ENCODE measurements at regions not wholly inside any gene's neighbourhood (a gene's known extent, or its start where the extent isn't known, plus 50 kb on each side); places are given as distances from the start of the nearest gene placed in this dataset.

GRCh38 chr15:53225781-53226180 lies 435.6 kb upstream of the ONECUT1 start:
- Mint-ChIP-seq H3K36me3 (ENCODE audit: low read depth) (no peaks in the 10 kb centered on the region), H3K4me1 (ENCODE audit: low read depth) (no peaks in the 10 kb centered on the region), H3K27ac (ENCODE audit: unreplicated experiment) (no peak overlapping the region), H3K4me3 (ENCODE audit: unreplicated experiment) (no peak overlapping the region), H3K27me3 (ENCODE audit: low read depth) (peaks cover 1% of the 10 kb centered on the region), H3K9me3 (ENCODE audit: low read depth) (no peaks in the 10 kb centered on the region)
- DNase-seq (ENCODE audit: low spot score): no peak
- TF ChIP-seq, protein P1, sequence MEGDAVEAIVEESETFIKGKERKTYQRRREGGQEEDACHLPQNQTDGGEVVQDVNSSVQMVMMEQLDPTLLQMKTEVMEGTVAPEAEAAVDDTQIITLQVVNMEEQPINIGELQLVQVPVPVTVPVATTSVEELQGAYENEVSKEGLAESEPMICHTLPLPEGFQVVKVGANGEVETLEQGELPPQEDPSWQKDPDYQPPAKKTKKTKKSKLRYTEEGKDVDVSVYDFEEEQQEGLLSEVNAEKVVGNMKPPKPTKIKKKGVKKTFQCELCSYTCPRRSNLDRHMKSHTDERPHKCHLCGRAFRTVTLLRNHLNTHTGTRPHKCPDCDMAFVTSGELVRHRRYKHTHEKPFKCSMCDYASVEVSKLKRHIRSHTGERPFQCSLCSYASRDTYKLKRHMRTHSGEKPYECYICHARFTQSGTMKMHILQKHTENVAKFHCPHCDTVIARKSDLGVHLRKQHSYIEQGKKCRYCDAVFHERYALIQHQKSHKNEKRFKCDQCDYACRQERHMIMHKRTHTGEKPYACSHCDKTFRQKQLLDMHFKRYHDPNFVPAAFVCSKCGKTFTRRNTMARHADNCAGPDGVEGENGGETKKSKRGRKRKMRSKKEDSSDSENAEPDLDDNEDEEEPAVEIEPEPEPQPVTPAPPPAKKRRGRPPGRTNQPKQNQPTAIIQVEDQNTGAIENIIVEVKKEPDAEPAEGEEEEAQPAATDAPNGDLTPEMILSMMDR (IDR thresholded peaks at IDR 0.05): no peak

- Mint-ChIP-seq H3K27ac (ENCODE audit: unreplicated experiment) (no peak overlapping the region), H3K9me3 (ENCODE audit: low read depth) (no peaks in the 10 kb centered on the region), H3K27me3 (ENCODE audit: low read depth) (peaks cover 1% of the 10 kb centered on the region), H3K4me1 (ENCODE audit: low read depth) (no peaks in the 10 kb centered on the region), H3K36me3 (ENCODE audit: low read depth) (no peaks in the 10 kb centered on the region), H3K4me3 (ENCODE audit: unreplicated experiment) (no peak overlapping the region)
- no peak for DNase-seq (ENCODE audit: low spot score)
- TF ChIP-seq, protein P1 (IDR thresholded peaks at IDR 0.05): no peak
These were observed 434.2 kb upstream of the ONECUT1 start for GRCh38 chr15:53224371-53224770.

GRCh38 chr15:53223815-53224214 lies 433.7 kb upstream of the ONECUT1 start:
- no peak overlapping the region for H3K27ac Mint-ChIP-seq (ENCODE audit: unreplicated experiment)
- no peaks in the 10 kb centered on the region for H3K36me3 Mint-ChIP-seq (ENCODE audit: low read depth)
- H3K27me3 Mint-ChIP-seq (ENCODE audit: low read depth): peaks cover 1% of the 10 kb centered on the region
- DNase-seq (ENCODE audit: low spot score): no peak
- TF ChIP-seq, protein P1 (IDR thresholded peaks at IDR 0.05): no peak
- no peaks in the 10 kb centered on the region for H3K4me1 Mint-ChIP-seq (ENCODE audit: low read depth)
- H3K4me3 Mint-ChIP-seq (ENCODE audit: unreplicated experiment): no peak overlapping the region
- H3K9me3 Mint-ChIP-seq (ENCODE audit: low read depth): no peaks in the 10 kb centered on the region

DNA sequence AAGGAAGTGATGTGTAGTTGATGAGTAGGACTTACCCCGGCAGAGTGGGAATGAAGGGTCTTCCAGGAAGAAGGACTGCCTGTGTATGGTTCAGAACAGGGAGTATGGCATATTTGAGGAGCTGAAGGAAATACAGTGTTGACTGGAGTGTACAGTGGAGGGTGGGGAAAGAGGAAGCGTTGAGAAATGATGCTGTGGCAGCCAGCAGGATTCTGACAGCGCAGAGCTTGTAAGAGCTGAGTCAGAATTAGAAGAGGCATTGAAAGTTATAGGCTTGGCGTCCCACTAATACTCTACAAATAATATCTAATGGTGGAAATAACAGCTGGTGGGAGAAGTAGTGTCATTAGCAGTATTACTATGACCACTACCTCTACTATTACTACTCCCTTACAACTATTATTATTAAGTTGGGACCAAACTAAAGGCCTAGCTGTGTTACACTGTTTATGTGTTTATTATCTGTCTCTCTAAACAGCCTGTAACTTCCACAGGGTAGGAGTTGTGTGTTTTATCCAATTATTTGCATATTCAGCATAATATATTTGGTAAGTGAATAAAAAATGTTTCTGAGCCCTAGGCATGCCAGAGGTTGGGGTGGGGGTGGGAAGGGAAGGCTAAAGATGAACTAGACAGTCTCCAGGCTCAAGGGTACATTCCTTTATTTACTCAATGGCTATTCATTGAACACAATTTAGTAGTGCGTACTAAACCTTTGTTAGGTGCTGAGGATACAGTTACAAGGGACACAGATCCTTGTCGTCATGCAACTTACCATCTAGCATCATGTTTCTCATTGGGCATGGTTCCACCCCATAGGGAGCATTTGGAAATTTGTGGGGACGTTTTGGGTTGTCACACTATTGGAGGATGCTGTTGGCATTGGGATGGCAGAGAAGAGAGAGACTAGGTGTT lies 428.8 kb upstream of the ONECUT1 start:
- no peak for DNase-seq (ENCODE audit: low spot score)
- no peak overlapping the region for H3K27ac Mint-ChIP-seq (ENCODE audit: unreplicated experiment)
- no peaks in the 10 kb centered on the region for H3K36me3 Mint-ChIP-seq (ENCODE audit: low read depth)
- H3K4me1 Mint-ChIP-seq (ENCODE audit: low read depth): no peaks in the 10 kb centered on the region
- TF ChIP-seq, protein P1 (IDR thresholded peaks at IDR 0.05): no peak
- H3K9me3 Mint-ChIP-seq (ENCODE audit: low read depth): no peaks in the 10 kb centered on the region
- no peak overlapping the region for H3K4me3 Mint-ChIP-seq (ENCODE audit: unreplicated experiment)
- no peaks in the 10 kb centered on the region for H3K27me3 Mint-ChIP-seq (ENCODE audit: low read depth)

DNA sequence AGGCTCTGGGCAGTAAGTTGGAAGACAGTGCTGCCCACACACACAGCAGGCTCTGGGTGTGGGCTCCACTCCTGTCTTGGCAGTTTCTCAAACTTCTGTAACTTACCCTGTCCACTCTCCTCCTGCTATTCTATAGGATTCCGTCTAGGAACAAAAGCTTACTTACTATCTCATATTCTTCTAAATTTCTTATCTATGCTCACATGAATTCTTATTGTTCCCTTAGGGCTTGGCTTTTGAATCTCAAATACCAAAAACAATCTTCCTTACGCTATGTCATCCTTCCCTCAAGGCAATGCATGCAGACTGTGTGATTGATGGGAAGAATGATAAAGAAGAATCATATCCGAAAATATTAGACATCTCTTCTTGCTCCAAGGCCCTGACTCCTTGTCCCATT lies 425.9 kb upstream of the ONECUT1 start:
- Mint-ChIP-seq H3K27me3 (ENCODE audit: low read depth) (peaks cover 3% of the 10 kb centered on the region), H3K4me1 (ENCODE audit: low read depth) (no peaks in the 10 kb centered on the region), H3K27ac (ENCODE audit: unreplicated experiment) (no peak overlapping the region), H3K9me3 (ENCODE audit: low read depth) (no peaks in the 10 kb centered on the region), H3K36me3 (ENCODE audit: low read depth) (no peaks in the 10 kb centered on the region), H3K4me3 (ENCODE audit: unreplicated experiment) (no peak overlapping the region)
- DNase-seq (ENCODE audit: low spot score): no peak
- TF ChIP-seq, protein P1 (IDR thresholded peaks at IDR 0.05): no peak
